Neutrophil (primary cell): ENCODE measurements at regions not wholly inside any gene's neighbourhood (a gene's known extent, or its start where the extent isn't known, plus 50 kb on each side); places are given as distances from the start of the nearest gene placed in this dataset.
"Not testable (repeated sequence)": the region's sequence is repeated elsewhere in the genome, so short reads cannot be mapped to it uniquely, and the experiment has no call there.

Source experiments
- H3K27ac ChIP-seq: fragments of 200-600 bp; sonication (generic); 2 replicates; pipeline ENCODE4 v1.5.1; 2016; ENCODE audit warnings: mild to moderate bottlenecking, moderate library complexity
- H3K27me3 ChIP-seq: fragments of 200-600 bp; sonication (generic); 2 replicates; pipeline ENCODE4 v1.6.0; 2016; ENCODE audit warnings: mild to moderate bottlenecking
- H3K36me3 ChIP-seq: fragments of 200-600 bp; sonication (generic); 2 replicates; pipeline ENCODE4 v1.5.1; 2017
- H3K4me1 ChIP-seq, 2 experiments: fragments of 200-600 bp in 1 of 2; sonication (generic) in 1 of 2; 1 replicate in 1 of 2; 2 replicates in 1 of 2; pipeline versions ENCODE4 v1.5.1 to v1.6.1; 2013 to 2016; ENCODE audit warnings: low read depth in 1 of 2, low read length in 1 of 2, mild to moderate bottlenecking in 1 of 2, moderate library complexity in 1 of 2; ENCODE audit not compliant: control insufficient read depth in 1 of 2, insufficient read depth in 1 of 2
- H3K4me3 ChIP-seq, 2 experiments: fragments of 200-600 bp in 1 of 2; sonication (generic) in 1 of 2; 1 replicate in 1 of 2; 2 replicates in 1 of 2; pipeline ENCODE4 v1.5.1; 2013 to 2016; ENCODE audit warnings: low read depth in 1 of 2, low read length in 1 of 2, mild to moderate bottlenecking in 1 of 2, moderate library complexity in 1 of 2
- H3K9me3 ChIP-seq: fragments of 200-600 bp; sonication (generic); 2 replicates; pipeline ENCODE4 v1.5.1; 2016
- TF ChIP-seq, protein P1 (sequence below): fragments of 200-600 bp; sonication (generic); IDR thresholded peaks from 2 replicates; pipeline ENCODE4 v1.5.1; 2016; ENCODE audit warnings: antibody characterized with exemption

DNA sequence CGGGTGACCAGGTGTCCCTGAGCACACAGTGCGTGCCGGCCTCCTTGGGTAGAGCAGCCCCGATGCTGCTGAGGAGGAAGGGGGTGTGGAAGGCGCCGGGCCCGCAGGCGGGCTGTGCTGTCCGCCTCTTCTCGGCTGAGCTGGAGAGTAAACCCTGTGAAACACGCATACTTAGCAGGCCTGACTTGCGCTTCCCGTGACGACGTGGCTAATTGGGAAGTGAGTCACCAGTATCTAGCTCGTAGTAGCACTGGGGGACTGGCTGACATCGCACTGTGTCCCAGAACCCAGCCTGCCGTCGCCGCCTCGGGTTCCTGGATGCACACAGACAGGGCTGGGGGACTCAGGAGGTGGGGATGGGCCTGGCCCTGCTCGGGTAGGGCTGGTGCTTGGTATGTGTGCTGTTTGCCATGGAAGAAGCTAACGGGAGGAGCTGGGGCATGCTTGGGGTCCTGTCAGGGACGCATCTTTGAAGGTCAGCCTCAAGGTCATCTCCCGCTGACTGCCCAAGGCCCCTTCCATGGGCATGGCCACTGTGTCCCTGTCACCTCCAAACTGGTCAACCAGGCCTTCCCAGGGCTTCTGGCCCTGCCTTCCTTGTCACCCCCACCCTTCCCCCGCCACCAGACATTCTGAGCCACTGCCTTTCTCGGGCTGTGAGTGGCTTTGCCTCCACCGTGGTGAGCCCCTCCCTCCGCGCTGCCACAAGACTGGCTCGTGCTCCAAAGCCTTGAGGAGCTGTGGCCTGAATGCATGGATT, 1327.0 kb downstream of the BRD1 start:
- TF ChIP-seq, protein P1, sequence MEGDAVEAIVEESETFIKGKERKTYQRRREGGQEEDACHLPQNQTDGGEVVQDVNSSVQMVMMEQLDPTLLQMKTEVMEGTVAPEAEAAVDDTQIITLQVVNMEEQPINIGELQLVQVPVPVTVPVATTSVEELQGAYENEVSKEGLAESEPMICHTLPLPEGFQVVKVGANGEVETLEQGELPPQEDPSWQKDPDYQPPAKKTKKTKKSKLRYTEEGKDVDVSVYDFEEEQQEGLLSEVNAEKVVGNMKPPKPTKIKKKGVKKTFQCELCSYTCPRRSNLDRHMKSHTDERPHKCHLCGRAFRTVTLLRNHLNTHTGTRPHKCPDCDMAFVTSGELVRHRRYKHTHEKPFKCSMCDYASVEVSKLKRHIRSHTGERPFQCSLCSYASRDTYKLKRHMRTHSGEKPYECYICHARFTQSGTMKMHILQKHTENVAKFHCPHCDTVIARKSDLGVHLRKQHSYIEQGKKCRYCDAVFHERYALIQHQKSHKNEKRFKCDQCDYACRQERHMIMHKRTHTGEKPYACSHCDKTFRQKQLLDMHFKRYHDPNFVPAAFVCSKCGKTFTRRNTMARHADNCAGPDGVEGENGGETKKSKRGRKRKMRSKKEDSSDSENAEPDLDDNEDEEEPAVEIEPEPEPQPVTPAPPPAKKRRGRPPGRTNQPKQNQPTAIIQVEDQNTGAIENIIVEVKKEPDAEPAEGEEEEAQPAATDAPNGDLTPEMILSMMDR, result no peak
- no peak overlapping the region for H3K4me3 ChIP-seq
- H3K27ac ChIP-seq, result no peak overlapping the region
- peaks cover 11% of the 10 kb centered on the region for H3K27me3 ChIP-seq
- H3K4me1 ChIP-seq, result no peaks in the 10 kb centered on the region
- no peaks in the 10 kb centered on the region for H3K9me3 ChIP-seq
- no peaks in the 10 kb centered on the region for H3K36me3 ChIP-seq

DNA sequence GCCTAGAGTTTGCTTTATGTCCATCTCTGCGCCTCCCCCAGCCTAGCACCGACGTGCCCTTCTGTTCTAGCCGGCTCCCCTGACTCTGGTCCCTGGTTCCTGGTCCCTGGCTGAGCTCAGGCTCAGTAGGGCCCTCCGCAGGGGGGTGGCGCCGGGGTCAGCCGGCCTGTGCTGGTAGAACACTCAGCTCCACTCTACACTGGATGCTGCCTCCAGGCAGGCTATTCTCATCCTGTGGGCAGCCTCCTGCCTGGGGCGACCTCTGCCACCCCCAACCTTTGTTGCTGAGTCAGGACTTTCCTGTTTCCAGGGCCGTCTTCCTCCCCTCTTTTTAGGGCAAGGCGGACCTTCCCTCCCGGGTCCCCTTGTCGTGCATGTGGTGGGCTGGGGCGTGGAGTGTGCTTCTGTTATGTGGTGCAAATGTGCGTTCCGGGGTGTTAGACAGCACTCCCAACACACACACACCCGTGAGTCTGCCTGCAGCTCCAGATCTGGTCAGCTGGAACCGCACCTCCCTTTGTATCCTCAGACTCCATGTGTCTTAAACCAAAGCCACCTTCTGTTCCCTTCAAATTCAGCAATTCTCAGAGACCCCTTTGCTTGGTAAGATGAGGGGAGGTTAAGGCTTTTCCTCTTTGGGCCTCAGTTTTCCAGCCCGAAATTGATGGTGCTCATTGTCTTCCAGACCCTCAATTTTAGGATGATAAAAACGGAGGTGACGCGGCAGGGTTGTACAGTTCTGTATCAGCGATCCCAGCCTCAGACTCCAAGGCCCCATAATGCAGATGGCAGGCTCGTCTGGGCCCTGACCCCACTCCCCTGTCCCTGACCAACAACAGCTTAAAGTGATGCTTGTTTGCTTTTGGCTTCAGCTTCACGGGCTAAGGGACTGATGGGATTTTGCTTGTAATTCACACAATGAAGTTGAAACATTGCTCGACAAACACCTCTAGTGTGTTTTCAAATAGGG, 1327.9 kb downstream of the BRD1 start:
- Histone ChIP-seq H3K27me3 (peaks cover 14% of the 10 kb centered on the region), H3K4me1 (no peaks in the 10 kb centered on the region), H3K9me3 (no peaks in the 10 kb centered on the region), H3K36me3 (no peaks in the 10 kb centered on the region), H3K4me3 (no peak overlapping the region), H3K27ac (no peak overlapping the region)
- TF ChIP-seq, protein P1, result no peak

DNA sequence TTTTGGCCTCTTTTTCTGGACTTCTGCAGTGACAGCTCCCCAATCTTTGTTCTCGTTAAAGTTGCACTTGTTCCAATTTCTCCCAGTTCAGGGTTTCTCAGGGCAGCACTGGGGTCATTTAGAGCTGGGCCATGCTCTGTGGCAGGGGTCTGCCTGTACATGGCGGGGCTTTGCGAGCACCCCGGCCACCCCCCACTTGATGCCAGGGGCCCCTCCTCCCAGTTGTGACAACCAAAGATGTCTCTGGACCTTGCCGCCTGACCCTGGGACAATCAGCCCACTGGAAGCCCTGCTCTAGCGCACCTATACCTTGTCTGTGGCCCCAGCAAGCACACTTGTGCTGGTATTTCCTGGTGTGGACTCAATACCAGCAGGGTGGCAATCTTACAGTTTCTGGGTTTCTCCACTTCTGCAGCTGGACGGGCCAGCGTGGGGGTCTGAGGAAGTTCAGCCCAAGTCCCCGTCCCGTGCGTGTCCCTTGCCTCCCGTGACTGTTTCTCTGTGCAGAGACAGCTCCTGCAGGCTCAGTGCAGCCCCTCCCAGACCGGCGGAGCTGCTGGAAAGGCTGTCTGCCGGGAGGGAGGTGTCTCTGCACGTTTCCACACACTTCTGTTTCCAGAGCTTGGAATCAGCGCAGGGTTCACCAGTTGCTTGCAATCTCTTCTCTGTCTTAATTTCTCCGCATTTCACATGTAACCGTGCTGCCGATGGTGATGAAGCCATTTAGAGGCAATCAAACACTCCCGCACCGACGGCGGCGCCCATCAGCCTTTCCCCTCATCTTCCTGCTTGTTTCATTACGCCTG, 1328.9 kb downstream of the BRD1 start:
- Histone ChIP-seq H3K36me3 (no peaks in the 10 kb centered on the region), H3K4me1 (no peaks in the 10 kb centered on the region), H3K9me3 (no peaks in the 10 kb centered on the region), H3K27ac (no peak overlapping the region), H3K4me3 (no peak overlapping the region), H3K27me3 (peaks cover 25% of the 10 kb centered on the region)
- TF ChIP-seq, protein P1, result no peak

DNA sequence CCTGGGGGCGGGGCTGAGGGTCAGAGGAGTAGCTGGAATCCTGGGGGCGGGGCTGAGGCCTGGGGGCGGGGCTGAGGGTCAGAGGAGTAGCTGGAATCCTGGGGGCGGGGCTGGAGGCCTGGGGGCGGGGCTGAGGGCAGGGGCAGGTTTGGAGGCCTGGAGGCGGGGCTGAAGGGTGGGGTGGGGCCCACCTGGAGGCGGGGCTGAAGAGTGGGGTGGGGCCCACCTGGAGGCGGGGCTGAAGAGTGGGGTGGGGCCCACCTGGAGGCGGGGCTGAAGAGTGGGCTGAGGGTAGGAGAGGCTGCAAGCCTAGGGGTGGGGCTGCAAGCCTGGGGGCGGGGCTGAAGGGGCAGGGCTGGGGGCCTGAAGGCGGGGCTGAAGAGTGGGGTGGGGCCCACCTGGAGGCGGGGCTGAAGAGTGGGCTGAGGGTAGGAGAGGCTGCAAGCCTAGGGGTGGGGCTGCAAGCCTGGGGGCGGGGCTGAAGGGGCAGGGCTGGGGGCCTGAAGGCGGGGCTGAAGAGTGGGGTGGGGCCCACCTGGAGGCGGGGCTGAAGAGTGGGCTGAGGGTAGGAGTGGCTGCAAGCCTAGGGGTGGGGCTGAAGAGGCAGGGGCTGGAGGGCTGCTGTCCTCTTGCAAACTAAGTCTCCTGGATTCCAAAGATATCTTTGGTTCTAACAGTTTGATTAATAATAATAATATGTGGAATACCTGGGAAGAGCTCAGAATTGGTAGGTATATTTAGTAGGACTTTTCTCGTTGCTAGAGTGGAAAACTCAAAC, 1329.7 kb downstream of the BRD1 start:
- H3K27me3 ChIP-seq, result peaks cover 33% of the 10 kb centered on the region
- H3K4me1 ChIP-seq, H3K9me3 ChIP-seq, H3K36me3 ChIP-seq, H3K4me3 ChIP-seq, H3K27ac ChIP-seq: not testable (repeated sequence)

DNA sequence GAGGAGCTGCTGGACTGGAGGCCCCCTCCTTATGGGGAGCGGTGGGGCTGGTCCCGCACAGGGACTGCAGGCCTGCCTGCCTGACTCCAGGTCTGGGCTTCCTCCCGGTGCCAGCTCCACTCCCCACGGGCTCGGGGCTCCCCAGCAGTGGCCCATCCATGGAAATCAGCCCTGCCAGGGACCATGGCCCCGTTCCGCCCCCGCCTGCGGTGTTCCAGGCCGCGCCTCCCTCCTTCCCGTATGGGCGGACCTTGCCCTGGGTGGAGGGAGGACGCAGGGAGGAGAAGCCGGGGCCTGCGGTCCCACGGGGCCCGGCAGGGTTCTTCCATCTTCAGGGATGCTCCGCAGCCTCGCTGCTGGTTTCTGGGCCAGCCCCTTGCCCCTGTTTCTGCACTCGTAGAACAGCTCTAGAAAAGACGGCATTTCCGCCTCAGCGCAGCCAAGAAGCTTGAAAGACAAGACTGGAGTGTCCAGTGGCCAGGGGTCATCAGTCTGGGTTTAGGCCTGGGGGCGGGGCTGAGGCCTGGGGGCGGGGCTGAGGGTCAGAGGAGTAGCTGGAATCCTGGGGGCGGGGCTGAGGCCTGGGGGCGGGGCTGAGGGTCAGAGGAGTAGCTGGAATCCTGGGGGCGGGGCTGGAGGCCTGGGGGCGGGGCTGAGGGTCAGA, 1330.6 kb downstream of the BRD1 start:
- no peak overlapping the region for H3K27ac ChIP-seq
- peaks cover 41% of the 10 kb centered on the region for H3K27me3 ChIP-seq
- no peaks in the 10 kb centered on the region for H3K4me1 ChIP-seq
- H3K9me3 ChIP-seq, result no peaks in the 10 kb centered on the region
- H3K36me3 ChIP-seq, result no peaks in the 10 kb centered on the region
- no peak overlapping the region for H3K4me3 ChIP-seq
- TF ChIP-seq, protein P1, result no peak
